Stimulated activated memory B cell treated with anti-CD40 and anti-IgM and Interleukin-4, amounts not matched to agents 10 μg/mL and 1 μg/mL and 100 μg/mL, for 72 hours (primary cell): ENCODE measurements at regions not wholly inside any gene's neighbourhood (a gene's known extent, or its start where the extent isn't known, plus 50 kb on each side); places are given as distances from the start of the nearest gene placed in this dataset.

Experiments used
- ATAC-seq: fragments of 150-1000 bp; cut with Tn5 transposase; 2 replicates; pipeline ENCODE4 v1.10.0; 2021
- H3K27ac Mint-ChIP-seq: one replicate; pipeline ENCODE4 v1.8.0; 2022; ENCODE audit warnings: mild to moderate bottlenecking, mixed read lengths
- H3K27me3 Mint-ChIP-seq: one replicate; pipeline ENCODE4 v1.8.0; 2022; ENCODE audit warnings: mixed read lengths
- H3K36me3 Mint-ChIP-seq: one replicate; pipeline ENCODE4 v1.8.0; 2022; ENCODE audit warnings: mixed read lengths
- H3K4me1 Mint-ChIP-seq: one replicate; pipeline ENCODE4 v1.8.0; 2022; ENCODE audit warnings: mixed read lengths
- H3K4me3 Mint-ChIP-seq: one replicate; pipeline ENCODE4 v1.8.0; 2022; ENCODE audit warnings: mild to moderate bottlenecking, moderate library complexity, mixed read lengths
- H3K9me3 Mint-ChIP-seq: one replicate; pipeline ENCODE4 v1.8.0; 2022; ENCODE audit warnings: mixed read lengths

- ATAC-seq: no peak
- Mint-ChIP-seq H3K27me3 (no peaks in the 10 kb centered on the region), H3K27ac (no peak overlapping the region)
Measured at GRCh38 chr18:1994471-1994870, 576.8 kb downstream of the METTL4 start.

GRCh38 chr18:1995041-1995612 lies 576.2 kb downstream of the METTL4 start:
- no peaks in the 10 kb centered on the region for H3K36me3 Mint-ChIP-seq
- H3K9me3 Mint-ChIP-seq: no peaks in the 10 kb centered on the region
- no peak overlapping the region for H3K27ac Mint-ChIP-seq
- H3K27me3 Mint-ChIP-seq: no peaks in the 10 kb centered on the region
- H3K4me3 Mint-ChIP-seq: no peak overlapping the region
- no peak for ATAC-seq
- no peaks in the 10 kb centered on the region for H3K4me1 Mint-ChIP-seq

More at GRCh38 chr18:1994471-1994870, 576.8 kb downstream of the METTL4 start:
- Mint-ChIP-seq H3K4me3 (no peak overlapping the region), H3K36me3 (no peaks in the 10 kb centered on the region), H3K9me3 (no peaks in the 10 kb centered on the region), H3K4me1 (no peaks in the 10 kb centered on the region)

DNA sequence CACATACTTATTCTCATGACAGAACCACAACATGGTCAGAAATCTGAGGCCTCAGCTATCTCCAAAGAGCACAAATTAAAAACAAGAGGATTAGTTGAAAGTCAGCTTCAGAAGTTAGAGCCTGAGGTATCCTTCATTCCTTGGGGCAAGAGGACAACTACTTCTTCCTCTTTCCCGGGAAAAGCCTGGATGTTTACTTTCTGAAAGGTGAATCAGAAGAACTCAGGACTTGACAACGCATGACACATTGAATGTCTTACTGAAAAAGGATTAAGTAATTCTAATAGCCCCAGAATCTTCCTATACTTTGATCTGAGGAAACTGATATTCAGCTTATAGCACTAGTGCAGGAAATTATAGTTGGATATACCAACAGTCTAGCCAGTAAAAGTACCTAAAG lies 573.2 kb downstream of the METTL4 start:
- ATAC-seq: no peak
- Mint-ChIP-seq H3K36me3 (no peaks in the 10 kb centered on the region), H3K27ac (no peak overlapping the region), H3K27me3 (no peaks in the 10 kb centered on the region), H3K4me1 (no peaks in the 10 kb centered on the region), H3K9me3 (peaks cover 2% of the 10 kb centered on the region), H3K4me3 (no peak overlapping the region)

DNA sequence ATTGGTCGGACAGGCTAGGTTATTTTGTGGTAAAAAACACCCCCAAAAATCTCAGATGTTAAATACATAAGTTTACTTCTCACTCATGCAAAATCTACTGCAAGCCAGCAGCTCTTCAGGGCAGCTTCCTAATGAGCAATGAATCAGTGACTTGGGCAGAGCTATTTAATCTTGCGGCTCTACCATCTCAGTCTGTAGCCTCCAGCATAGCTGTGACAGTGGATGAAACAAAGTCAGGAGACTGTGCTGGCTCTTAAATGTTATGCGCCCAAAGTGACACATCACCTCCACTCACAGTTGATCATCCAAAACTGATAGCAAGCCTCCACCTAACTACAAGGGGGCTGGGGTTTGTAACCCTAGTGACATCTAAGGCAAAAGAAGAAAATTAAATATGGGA lies 571.9 kb downstream of the METTL4 start:
- no peak overlapping the region for H3K4me3 Mint-ChIP-seq
- H3K4me1 Mint-ChIP-seq: no peaks in the 10 kb centered on the region
- no peaks in the 10 kb centered on the region for H3K36me3 Mint-ChIP-seq
- no peak overlapping the region for H3K27ac Mint-ChIP-seq
- no peak for ATAC-seq
- H3K9me3 Mint-ChIP-seq: peaks cover 2% of the 10 kb centered on the region
- no peaks in the 10 kb centered on the region for H3K27me3 Mint-ChIP-seq

DNA sequence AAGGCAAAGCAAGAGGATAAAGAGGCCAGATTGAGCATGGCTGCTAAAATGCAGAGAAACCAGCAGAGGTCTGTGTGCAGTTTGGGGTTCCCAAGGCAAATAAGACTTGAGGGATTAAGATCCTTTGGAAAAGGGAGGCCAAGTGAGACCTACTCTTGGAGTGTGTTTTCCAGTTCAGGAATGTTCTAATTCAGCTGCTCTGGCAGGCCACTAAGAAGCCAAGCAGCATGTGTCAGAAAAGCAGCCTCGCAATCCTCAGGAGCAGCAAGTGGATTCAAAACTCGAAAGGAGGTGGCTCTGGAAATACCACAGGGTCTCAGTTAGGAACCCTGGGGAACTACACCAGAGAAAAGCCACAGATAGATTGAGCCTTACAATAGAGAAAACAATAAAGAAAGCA lies 569.2 kb downstream of the METTL4 start:
- H3K36me3 Mint-ChIP-seq: no peaks in the 10 kb centered on the region
- H3K27ac Mint-ChIP-seq: no peak overlapping the region
- no peak overlapping the region for H3K4me3 Mint-ChIP-seq
- ATAC-seq: no peak
- peaks cover 2% of the 10 kb centered on the region for H3K9me3 Mint-ChIP-seq
- no peaks in the 10 kb centered on the region for H3K27me3 Mint-ChIP-seq
- no peaks in the 10 kb centered on the region for H3K4me1 Mint-ChIP-seq

- no peak overlapping the region for H3K4me3 Mint-ChIP-seq
- no peak overlapping the region for H3K27ac Mint-ChIP-seq
- no peaks in the 10 kb centered on the region for H3K27me3 Mint-ChIP-seq
- peaks cover 2% of the 10 kb centered on the region for H3K9me3 Mint-ChIP-seq
- no peaks in the 10 kb centered on the region for H3K4me1 Mint-ChIP-seq
- H3K36me3 Mint-ChIP-seq: no peaks in the 10 kb centered on the region
- no peak for ATAC-seq
Measured at GRCh38 chr18:2002604-2003003, 568.7 kb downstream of the METTL4 start.

GRCh38 chr18:2009942-2010697 lies 561.2 kb downstream of the METTL4 start:
- no peaks in the 10 kb centered on the region for H3K4me1 Mint-ChIP-seq
- no peaks in the 10 kb centered on the region for H3K27me3 Mint-ChIP-seq
- H3K27ac Mint-ChIP-seq: no peak overlapping the region
- H3K9me3 Mint-ChIP-seq: no peaks in the 10 kb centered on the region
- no peak for ATAC-seq
- H3K36me3 Mint-ChIP-seq: no peaks in the 10 kb centered on the region
- no peak overlapping the region for H3K4me3 Mint-ChIP-seq

GRCh38 chr18:2027016-2027415 lies 544.3 kb downstream of the METTL4 start:
- Mint-ChIP-seq H3K4me3 (no peak overlapping the region), H3K27ac (no peak overlapping the region), H3K4me1 (no peaks in the 10 kb centered on the region), H3K9me3 (no peaks in the 10 kb centered on the region), H3K36me3 (no peaks in the 10 kb centered on the region), H3K27me3 (no peaks in the 10 kb centered on the region)
- peak; percentile 43 for ATAC-seq

DNA sequence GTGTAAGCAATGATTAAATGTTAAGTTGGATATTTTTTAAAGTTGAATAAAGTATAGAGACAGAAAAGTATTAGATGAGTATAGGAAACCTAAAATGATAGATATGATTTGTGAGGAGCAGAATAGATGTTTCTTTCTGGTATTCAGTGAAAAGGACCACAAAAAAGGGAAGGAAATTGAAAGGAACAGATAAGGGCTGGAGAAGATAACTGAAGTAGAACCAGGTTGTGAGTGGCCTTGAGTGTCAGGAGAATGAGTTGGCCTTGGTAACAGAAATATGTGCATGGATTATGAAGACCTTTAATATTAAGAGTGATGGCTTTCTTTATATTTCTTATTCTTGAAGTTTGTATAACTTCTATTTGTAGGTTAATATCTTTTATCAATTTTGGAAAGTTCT lies 543.5 kb downstream of the METTL4 start:
- H3K4me3 Mint-ChIP-seq: no peak overlapping the region
- H3K27me3 Mint-ChIP-seq: no peaks in the 10 kb centered on the region
- no peaks in the 10 kb centered on the region for H3K36me3 Mint-ChIP-seq
- H3K27ac Mint-ChIP-seq: no peak overlapping the region
- no peaks in the 10 kb centered on the region for H3K4me1 Mint-ChIP-seq
- no peak for ATAC-seq
- H3K9me3 Mint-ChIP-seq: no peaks in the 10 kb centered on the region

DNA sequence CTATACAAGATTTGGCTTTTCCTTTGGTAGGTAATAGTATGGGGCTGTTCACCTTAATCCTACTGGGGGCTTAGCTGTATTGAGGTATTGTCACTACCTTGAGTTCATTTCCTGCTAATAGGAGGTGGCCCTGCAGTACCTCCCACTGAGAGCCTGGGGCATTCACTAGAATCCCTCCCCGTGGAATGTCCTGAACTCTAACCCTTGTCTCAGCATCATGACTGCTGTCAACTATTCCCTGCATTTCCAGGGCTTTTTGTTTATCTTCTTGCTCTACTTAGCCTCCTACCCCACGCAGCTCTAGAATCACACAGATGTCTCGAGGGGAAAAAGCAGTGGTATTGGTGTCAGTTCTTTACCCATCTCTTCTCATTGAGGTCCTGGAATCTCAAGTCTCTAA lies 542.3 kb downstream of the METTL4 start:
- no peak for ATAC-seq
- Mint-ChIP-seq H3K36me3 (no peaks in the 10 kb centered on the region), H3K9me3 (no peaks in the 10 kb centered on the region), H3K4me1 (no peaks in the 10 kb centered on the region), H3K4me3 (no peak overlapping the region), H3K27me3 (no peaks in the 10 kb centered on the region), H3K27ac (no peak overlapping the region)

DNA sequence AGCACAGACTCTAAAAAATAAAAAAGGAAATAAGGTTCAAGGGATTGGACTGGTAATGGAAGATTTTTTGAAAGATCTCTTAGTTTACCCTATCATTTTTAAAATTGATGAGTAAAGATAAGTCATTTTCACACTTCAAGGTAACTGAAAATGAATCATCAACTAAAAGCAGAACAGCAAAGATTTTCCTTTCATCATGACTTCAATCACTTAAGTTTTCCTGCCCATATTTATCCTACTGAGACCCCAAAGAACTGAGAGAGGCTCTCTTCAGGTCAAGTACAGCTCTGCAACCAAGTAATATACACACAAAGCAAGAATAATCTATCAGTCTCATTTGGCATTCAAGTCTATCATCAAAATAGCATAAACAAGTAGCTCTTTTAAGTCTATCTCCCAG lies 540.7 kb downstream of the METTL4 start:
- ATAC-seq: no peak
- no peak overlapping the region for H3K27ac Mint-ChIP-seq
- H3K36me3 Mint-ChIP-seq: no peaks in the 10 kb centered on the region
- no peaks in the 10 kb centered on the region for H3K4me1 Mint-ChIP-seq
- no peak overlapping the region for H3K4me3 Mint-ChIP-seq
- no peaks in the 10 kb centered on the region for H3K27me3 Mint-ChIP-seq
- H3K9me3 Mint-ChIP-seq: no peaks in the 10 kb centered on the region

- ATAC-seq: no peak
- H3K9me3 Mint-ChIP-seq: no peaks in the 10 kb centered on the region
- H3K4me1 Mint-ChIP-seq: no peaks in the 10 kb centered on the region
- H3K4me3 Mint-ChIP-seq: no peak overlapping the region
- no peaks in the 10 kb centered on the region for H3K36me3 Mint-ChIP-seq
- H3K27ac Mint-ChIP-seq: no peak overlapping the region
- no peaks in the 10 kb centered on the region for H3K27me3 Mint-ChIP-seq
Measured at GRCh38 chr18:2032036-2032435, 539.3 kb downstream of the METTL4 start.

GRCh38 chr18:2035056-2035455 lies 536.2 kb downstream of the METTL4 start:
- no peaks in the 10 kb centered on the region for H3K9me3 Mint-ChIP-seq
- no peak overlapping the region for H3K27ac Mint-ChIP-seq
- H3K27me3 Mint-ChIP-seq: no peaks in the 10 kb centered on the region
- no peaks in the 10 kb centered on the region for H3K4me1 Mint-ChIP-seq
- ATAC-seq: no peak
- H3K4me3 Mint-ChIP-seq: no peak overlapping the region
- no peaks in the 10 kb centered on the region for H3K36me3 Mint-ChIP-seq

DNA sequence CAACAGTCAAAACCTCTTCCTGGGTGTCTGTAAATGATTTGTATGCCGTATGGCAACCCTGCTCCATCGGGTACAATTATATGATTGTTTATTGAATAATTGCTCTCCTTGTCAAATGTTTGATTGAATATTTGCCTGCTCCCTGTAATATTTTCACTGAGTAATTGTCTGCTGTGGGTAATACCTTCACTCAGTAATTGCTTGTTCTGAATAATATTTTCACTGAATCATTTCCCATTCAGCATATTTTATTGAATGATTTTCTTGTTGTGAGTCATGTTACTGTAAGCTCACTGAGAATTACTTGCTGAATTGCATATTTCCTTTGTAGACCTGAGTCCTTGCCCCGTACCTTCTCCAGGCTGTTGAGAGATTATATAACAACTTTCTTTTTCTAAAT lies 535.2 kb downstream of the METTL4 start:
- H3K9me3 Mint-ChIP-seq: no peaks in the 10 kb centered on the region
- H3K4me3 Mint-ChIP-seq: no peak overlapping the region

GRCh38 chr18:2040279-2040678 lies 531.0 kb downstream of the METTL4 start:
- Mint-ChIP-seq H3K4me1 (no peaks in the 10 kb centered on the region), H3K9me3 (no peaks in the 10 kb centered on the region), H3K27me3 (no peaks in the 10 kb centered on the region), H3K36me3 (no peaks in the 10 kb centered on the region), H3K27ac (no peak overlapping the region), H3K4me3 (no peak overlapping the region)
- no peak for ATAC-seq

More for the DNA sequence above, 535.2 kb downstream of the METTL4 start:
- ATAC-seq: no peak
- Mint-ChIP-seq H3K27ac (no peak overlapping the region), H3K4me1 (no peaks in the 10 kb centered on the region), H3K36me3 (no peaks in the 10 kb centered on the region), H3K27me3 (no peaks in the 10 kb centered on the region)

- Mint-ChIP-seq H3K27me3 (no peaks in the 10 kb centered on the region), H3K4me1 (no peaks in the 10 kb centered on the region), H3K36me3 (no peaks in the 10 kb centered on the region), H3K27ac (no peak overlapping the region), H3K4me3 (no peak overlapping the region), H3K9me3 (no peaks in the 10 kb centered on the region)
- ATAC-seq: no peak
Measured at GRCh38 chr18:2049986-2050385, 521.3 kb downstream of the METTL4 start.
